ENCODE measurements at regions not wholly inside any gene's neighbourhood (a gene's known extent, or its start where the extent isn't known, plus 50 kb on each side); places are given as distances from the start of the nearest gene placed in this dataset.
"Not testable (repeated sequence)": the region's sequence is repeated elsewhere in the genome, so short reads cannot be mapped to it uniquely, and the experiment has no call there.

GRCh38 chr13:58266271-58266670 is 634.7 kb downstream of the PCDH17 start:
- DNase-seq (ENCODE audit: low read depth), result no peak
- in situ Hi-C loops (cut with HindIII; ENCODE audit: low pct_unique_long_range_greater_than_20kb, low sequenced_read_pairs), result no loop called here

GRCh38 chr13:58298556-58299135 is 667.1 kb downstream of the PCDH17 start:
- in situ Hi-C loops (cut with HindIII; ENCODE audit: low pct_unique_long_range_greater_than_20kb, low sequenced_read_pairs), result no loop called here

GRCh38 chr13:58300224-58300623 is 668.7 kb downstream of the PCDH17 start:
- in situ Hi-C loops (cut with HindIII; ENCODE audit: low pct_unique_long_range_greater_than_20kb, low sequenced_read_pairs), result no loop called here
- DNase-seq (ENCODE audit: low read depth), result no peak

More at GRCh38 chr13:58298556-58299135, 667.1 kb downstream of the PCDH17 start:
- DNase-seq (ENCODE audit: low read depth), result no peak

GRCh38 chr13:58300974-58301681 is 669.6 kb downstream of the PCDH17 start:
- in situ Hi-C loops (cut with HindIII; ENCODE audit: low pct_unique_long_range_greater_than_20kb, low sequenced_read_pairs), result no loop called here
- no peak for DNase-seq (ENCODE audit: low read depth)

GRCh38 chr13:58302349-58302748 is 670.8 kb downstream of the PCDH17 start:
- in situ Hi-C loops (cut with HindIII; ENCODE audit: low pct_unique_long_range_greater_than_20kb, low sequenced_read_pairs), result no loop called here
- DNase-seq (ENCODE audit: low read depth), result no peak

- no peak for DNase-seq (ENCODE audit: low read depth)
- in situ Hi-C loops (cut with HindIII; ENCODE audit: low pct_unique_long_range_greater_than_20kb, low sequenced_read_pairs), result no loop called here
These were observed 674.5 kb downstream of the PCDH17 start for GRCh38 chr13:58306062-58306461.

GRCh38 chr13:58313219-58313618 is 681.7 kb downstream of the PCDH17 start:
- DNase-seq (ENCODE audit: low read depth), result no peak
- in situ Hi-C loops (cut with HindIII; ENCODE audit: low pct_unique_long_range_greater_than_20kb, low sequenced_read_pairs), result no loop called here

- DNase-seq (ENCODE audit: low read depth), result no peak
- in situ Hi-C loops (cut with HindIII; ENCODE audit: low pct_unique_long_range_greater_than_20kb, low sequenced_read_pairs), result no loop called here
These were observed 687.1 kb downstream of the PCDH17 start for GRCh38 chr13:58318495-58319167.

GRCh38 chr13:58324161-58324560 is 692.6 kb downstream of the PCDH17 start:
- no peak for DNase-seq (ENCODE audit: low read depth)
- in situ Hi-C loops (cut with HindIII; ENCODE audit: low pct_unique_long_range_greater_than_20kb, low sequenced_read_pairs), result no loop called here

- no peak for DNase-seq (ENCODE audit: low read depth)
- in situ Hi-C loops (cut with HindIII; ENCODE audit: low pct_unique_long_range_greater_than_20kb, low sequenced_read_pairs), result no loop called here
These were observed 698.2 kb downstream of the PCDH17 start for GRCh38 chr13:58329746-58330145.

- in situ Hi-C loops (cut with HindIII; ENCODE audit: low pct_unique_long_range_greater_than_20kb, low sequenced_read_pairs), result no loop called here
- DNase-seq (ENCODE audit: low read depth), result no peak
These were observed 709.4 kb downstream of the PCDH17 start for GRCh38 chr13:58340895-58341294.

- in situ Hi-C loops (cut with HindIII; ENCODE audit: low pct_unique_long_range_greater_than_20kb, low sequenced_read_pairs), result no loop called here
- DNase-seq (ENCODE audit: low read depth), result no peak
These were observed 709.8 kb downstream of the PCDH17 start for GRCh38 chr13:58341318-58341717.

GRCh38 chr13:58343076-58343475 is 711.5 kb downstream of the PCDH17 start:
- in situ Hi-C loops (cut with HindIII; ENCODE audit: low pct_unique_long_range_greater_than_20kb, low sequenced_read_pairs), result no loop called here
- peak; percentile 3 for DNase-seq (ENCODE audit: low read depth)

- in situ Hi-C loops (cut with HindIII; ENCODE audit: low pct_unique_long_range_greater_than_20kb, low sequenced_read_pairs); DNase-seq (ENCODE audit: low read depth): not testable (repeated sequence)
These were observed 720.6 kb downstream of the PCDH17 start for GRCh38 chr13:58352100-58352499.

GRCh38 chr13:58369936-58370335 is 738.4 kb downstream of the PCDH17 start:
- no peak for DNase-seq (ENCODE audit: low read depth)
- in situ Hi-C loops (cut with HindIII; ENCODE audit: low pct_unique_long_range_greater_than_20kb, low sequenced_read_pairs), result no loop called here

- in situ Hi-C loops (cut with HindIII; ENCODE audit: low pct_unique_long_range_greater_than_20kb, low sequenced_read_pairs), result no loop called here
These were observed 744.8 kb downstream of the PCDH17 start for GRCh38 chr13:58376349-58376748.

GRCh38 chr13:58376775-58377174 is 745.2 kb downstream of the PCDH17 start:
- no peak for DNase-seq (ENCODE audit: low read depth)
- in situ Hi-C loops (cut with HindIII; ENCODE audit: low pct_unique_long_range_greater_than_20kb, low sequenced_read_pairs), result no loop called here

More at GRCh38 chr13:58376349-58376748, 744.8 kb downstream of the PCDH17 start:
- no peak for DNase-seq (ENCODE audit: low read depth)

- peak; percentile 34 for DNase-seq (ENCODE audit: low read depth)
- in situ Hi-C loops (cut with HindIII; ENCODE audit: low pct_unique_long_range_greater_than_20kb, low sequenced_read_pairs), result no loop called here
These were observed 747.7 kb downstream of the PCDH17 start for GRCh38 chr13:58379221-58379620.

GRCh38 chr13:58385336-58385735 is 753.8 kb downstream of the PCDH17 start:
- DNase-seq (ENCODE audit: low read depth); in situ Hi-C loops (cut with HindIII; ENCODE audit: low pct_unique_long_range_greater_than_20kb, low sequenced_read_pairs): not testable (repeated sequence)

Measured in Caki2 (cell line).